Stimulated activated naive CD8-positive, alpha-beta T cell treated with anti-CD3 and anti-CD28 coated beads, Interleukin-15, Interleukin-2, amounts not matched to agents 100 ng/mL and 50 ng/mL, for 24 hours (primary cell): ENCODE measurements at regions not wholly inside any gene's neighbourhood (a gene's known extent, or its start where the extent isn't known, plus 50 kb on each side); places are given as distances from the start of the nearest gene placed in this dataset.

Source experiments
- H3K27ac Mint-ChIP-seq: one replicate; pipeline ENCODE4 v1.8.0; 2021; ENCODE audit warnings: mild to moderate bottlenecking, mixed read lengths
- H3K27me3 Mint-ChIP-seq: one replicate; pipeline ENCODE4 v1.8.0; 2021; ENCODE audit warnings: mixed read lengths
- H3K36me3 Mint-ChIP-seq: one replicate; pipeline ENCODE4 v1.8.0; 2021; ENCODE audit warnings: low read depth, mixed read lengths
- H3K4me1 Mint-ChIP-seq: one replicate; pipeline ENCODE4 v1.8.0; 2021; ENCODE audit warnings: low read depth, mixed read lengths
- H3K4me3 Mint-ChIP-seq: one replicate; pipeline ENCODE4 v1.8.0; 2021; ENCODE audit warnings: mild to moderate bottlenecking, mixed read lengths
- H3K9me3 Mint-ChIP-seq: one replicate; pipeline ENCODE4 v1.8.0; 2021; ENCODE audit warnings: mixed read lengths

DNA sequence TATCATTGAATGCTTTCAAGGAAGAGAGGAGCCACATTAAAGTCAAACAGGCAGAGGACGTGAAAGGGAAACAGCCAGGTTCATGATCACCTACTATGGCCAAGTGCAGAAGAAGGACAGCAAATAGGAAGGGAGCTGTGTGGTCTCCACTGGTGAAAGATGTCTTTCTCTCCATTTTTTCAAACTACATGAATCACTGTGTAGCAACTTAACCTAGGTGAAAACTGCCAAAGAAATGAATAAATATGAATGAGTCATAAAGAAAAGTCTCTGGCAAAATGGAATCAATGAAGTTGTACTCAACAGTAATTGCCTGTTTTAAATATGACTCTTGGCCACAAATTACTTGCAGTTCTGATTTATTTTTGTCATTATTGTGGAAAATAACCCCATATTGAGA, 452.6 kb upstream of the PKDCC start:
- H3K4me3 Mint-ChIP-seq = no peak overlapping the region
- H3K36me3 Mint-ChIP-seq = no peaks in the 10 kb centered on the region
- no peaks in the 10 kb centered on the region for H3K27me3 Mint-ChIP-seq
- H3K27ac Mint-ChIP-seq = no peak overlapping the region
- H3K9me3 Mint-ChIP-seq = no peaks in the 10 kb centered on the region
- no peaks in the 10 kb centered on the region for H3K4me1 Mint-ChIP-seq

DNA sequence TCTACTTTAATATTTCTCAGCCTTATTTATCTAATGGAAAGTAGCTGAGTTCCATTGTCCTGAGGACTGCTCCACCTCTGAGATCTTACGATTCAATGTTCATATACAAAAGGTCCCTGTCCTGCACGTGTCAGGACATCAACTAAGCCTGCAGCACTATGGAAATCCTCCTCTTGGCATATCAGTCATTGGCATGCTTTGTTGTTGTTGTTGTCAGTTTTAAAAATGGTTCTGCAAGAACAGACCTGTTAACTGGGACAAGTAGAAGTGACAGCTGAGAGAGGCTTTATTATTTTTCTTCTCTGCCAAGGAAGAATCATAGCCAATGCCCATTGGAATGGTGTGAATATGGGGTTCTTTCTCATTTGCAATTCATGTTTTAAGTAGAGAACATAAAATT, 450.1 kb upstream of the PKDCC start:
- Mint-ChIP-seq H3K27me3 (no peaks in the 10 kb centered on the region), H3K4me3 (no peak overlapping the region), H3K4me1 (no peaks in the 10 kb centered on the region), H3K9me3 (no peaks in the 10 kb centered on the region), H3K36me3 (no peaks in the 10 kb centered on the region), H3K27ac (no peak overlapping the region)

- Mint-ChIP-seq H3K27ac (no peak overlapping the region), H3K36me3 (no peaks in the 10 kb centered on the region), H3K9me3 (no peaks in the 10 kb centered on the region)
These were observed 449.5 kb upstream of the PKDCC start for GRCh38 chr2:41598161-41598894.

GRCh38 chr2:41600460-41600859, 447.4 kb upstream of the PKDCC start:
- Mint-ChIP-seq H3K4me3 (no peak overlapping the region), H3K36me3 (no peaks in the 10 kb centered on the region), H3K9me3 (no peaks in the 10 kb centered on the region), H3K27me3 (no peaks in the 10 kb centered on the region), H3K27ac (no peak overlapping the region), H3K4me1 (no peaks in the 10 kb centered on the region)

More at GRCh38 chr2:41598161-41598894, 449.5 kb upstream of the PKDCC start:
- Mint-ChIP-seq H3K4me3 (no peak overlapping the region), H3K27me3 (no peaks in the 10 kb centered on the region), H3K4me1 (no peaks in the 10 kb centered on the region)

DNA sequence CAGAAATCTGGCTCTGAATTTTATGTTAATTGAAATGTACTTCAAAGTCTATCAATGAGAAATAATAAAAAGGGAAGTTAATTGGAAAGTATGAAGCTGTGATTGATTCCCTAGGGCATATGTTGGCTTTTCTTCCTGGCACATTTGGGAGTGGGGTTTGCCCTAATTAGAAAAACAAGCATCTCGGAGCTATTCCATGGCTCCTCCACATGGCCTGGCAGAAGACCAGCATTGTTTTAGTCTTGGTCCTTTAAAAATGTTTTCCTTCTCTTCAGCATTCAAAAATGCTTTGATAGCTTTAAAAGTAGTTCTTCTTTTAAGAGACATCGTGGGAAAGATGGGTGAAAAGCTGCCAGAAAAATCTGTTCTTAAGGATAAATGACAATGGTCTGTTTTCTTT, 445.5 kb upstream of the PKDCC start:
- Mint-ChIP-seq H3K36me3 (no peaks in the 10 kb centered on the region), H3K27ac (no peak overlapping the region), H3K27me3 (no peaks in the 10 kb centered on the region), H3K4me3 (no peak overlapping the region), H3K9me3 (no peaks in the 10 kb centered on the region), H3K4me1 (no peaks in the 10 kb centered on the region)

- no peaks in the 10 kb centered on the region for H3K9me3 Mint-ChIP-seq
- H3K27ac Mint-ChIP-seq = no peak overlapping the region
- H3K36me3 Mint-ChIP-seq = no peaks in the 10 kb centered on the region
- no peaks in the 10 kb centered on the region for H3K27me3 Mint-ChIP-seq
- no peak overlapping the region for H3K4me3 Mint-ChIP-seq
- no peaks in the 10 kb centered on the region for H3K4me1 Mint-ChIP-seq
These were observed 442.5 kb upstream of the PKDCC start for GRCh38 chr2:41605311-41605710.

DNA sequence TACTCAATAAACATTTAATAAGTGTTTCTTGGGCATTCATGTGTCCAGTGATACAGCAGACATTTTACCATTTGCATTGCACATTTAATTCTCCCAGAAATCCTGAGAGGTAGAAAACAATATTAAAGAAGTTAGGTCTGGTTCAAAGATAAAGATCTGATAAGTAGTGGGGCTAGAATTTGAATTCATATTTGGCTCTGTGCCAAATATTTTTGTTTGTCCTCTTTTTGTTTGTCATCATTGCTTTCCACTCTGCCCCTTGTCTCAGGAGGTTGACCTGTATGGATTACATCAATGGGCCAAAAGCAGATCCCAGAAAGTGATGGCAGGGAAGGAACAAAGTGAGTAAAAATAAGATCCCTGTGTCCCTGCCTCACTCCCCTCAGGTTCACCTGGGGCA, 441.9 kb upstream of the PKDCC start:
- Mint-ChIP-seq H3K36me3 (no peaks in the 10 kb centered on the region), H3K27me3 (no peaks in the 10 kb centered on the region), H3K4me3 (no peak overlapping the region), H3K9me3 (no peaks in the 10 kb centered on the region), H3K4me1 (no peaks in the 10 kb centered on the region), H3K27ac (no peak overlapping the region)

GRCh38 chr2:41610501-41611190, 437.2 kb upstream of the PKDCC start:
- H3K36me3 Mint-ChIP-seq = no peaks in the 10 kb centered on the region
- H3K27me3 Mint-ChIP-seq = no peaks in the 10 kb centered on the region
- H3K4me1 Mint-ChIP-seq = no peaks in the 10 kb centered on the region
- H3K4me3 Mint-ChIP-seq = no peak overlapping the region
- no peaks in the 10 kb centered on the region for H3K9me3 Mint-ChIP-seq
- no peak overlapping the region for H3K27ac Mint-ChIP-seq

DNA sequence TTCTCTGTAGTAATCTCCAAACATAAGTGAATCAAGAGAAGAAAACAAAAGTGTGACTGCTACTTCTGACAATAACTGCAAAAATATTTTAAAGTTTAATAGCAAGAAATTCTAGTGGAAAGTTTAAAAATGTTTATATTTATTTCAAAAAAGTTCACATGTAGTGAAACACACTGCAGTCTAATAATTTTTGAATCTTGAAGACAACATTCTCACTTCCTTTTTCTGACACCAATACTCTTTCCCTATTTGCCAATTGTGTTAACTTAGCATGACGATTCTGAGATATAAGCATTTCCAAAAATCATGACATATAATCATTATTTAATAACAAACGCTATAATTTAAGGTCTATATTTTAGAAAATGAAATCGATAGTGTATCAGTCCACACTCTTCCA, 429.1 kb upstream of the PKDCC start:
- no peak overlapping the region for H3K4me3 Mint-ChIP-seq
- H3K4me1 Mint-ChIP-seq = no peaks in the 10 kb centered on the region
- H3K27me3 Mint-ChIP-seq = no peaks in the 10 kb centered on the region
- no peaks in the 10 kb centered on the region for H3K9me3 Mint-ChIP-seq
- H3K36me3 Mint-ChIP-seq = no peaks in the 10 kb centered on the region
- H3K27ac Mint-ChIP-seq = no peak overlapping the region

DNA sequence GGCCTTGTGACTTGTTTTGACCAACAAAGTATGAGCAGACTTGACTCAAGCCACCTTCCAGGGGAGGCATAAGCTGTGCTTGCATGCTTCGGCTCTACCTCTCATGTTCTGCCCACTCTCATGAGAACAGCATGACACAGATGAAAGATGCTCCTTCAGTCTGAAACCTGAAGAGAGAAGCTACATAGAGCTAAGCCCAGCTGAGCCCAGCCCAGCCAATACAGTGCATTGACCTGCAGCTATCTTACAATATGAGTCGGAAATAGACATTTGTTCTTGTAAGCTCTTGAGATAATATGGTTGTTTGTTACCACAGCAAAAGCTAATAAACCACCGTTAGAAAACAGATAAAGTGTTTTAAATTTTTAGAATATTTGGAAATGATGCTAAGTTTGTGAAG, 426.7 kb upstream of the PKDCC start:
- no peaks in the 10 kb centered on the region for H3K4me1 Mint-ChIP-seq
- H3K36me3 Mint-ChIP-seq = no peaks in the 10 kb centered on the region
- H3K27me3 Mint-ChIP-seq = no peaks in the 10 kb centered on the region
- no peak overlapping the region for H3K4me3 Mint-ChIP-seq
- no peaks in the 10 kb centered on the region for H3K9me3 Mint-ChIP-seq
- H3K27ac Mint-ChIP-seq = no peak overlapping the region

DNA sequence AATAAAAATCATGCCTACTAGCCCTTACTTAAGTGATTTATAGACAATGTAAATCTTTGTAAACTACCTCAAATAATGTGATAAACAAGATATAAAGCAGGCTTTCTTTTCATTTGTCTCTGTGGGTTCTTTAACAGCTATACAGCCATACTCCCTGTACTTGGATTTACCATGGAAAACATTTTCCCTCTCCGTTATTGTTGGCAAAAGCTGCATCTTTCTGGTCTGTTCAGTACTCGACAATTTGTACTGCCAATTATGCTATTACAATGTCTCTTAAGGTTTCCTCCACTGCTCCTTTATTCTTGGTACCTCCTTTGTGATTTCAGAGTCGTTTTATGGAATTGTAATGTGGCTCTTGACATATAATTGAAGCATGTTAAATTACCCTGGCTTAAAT, 426.3 kb upstream of the PKDCC start:
- Mint-ChIP-seq H3K4me3 (no peak overlapping the region), H3K9me3 (no peaks in the 10 kb centered on the region)

GRCh38 chr2:41622301-41622700, 425.5 kb upstream of the PKDCC start:
- Mint-ChIP-seq H3K27me3 (no peaks in the 10 kb centered on the region), H3K4me1 (no peaks in the 10 kb centered on the region), H3K36me3 (no peaks in the 10 kb centered on the region), H3K9me3 (no peaks in the 10 kb centered on the region), H3K27ac (no peak overlapping the region), H3K4me3 (no peak overlapping the region)

More for the DNA sequence above, 426.3 kb upstream of the PKDCC start:
- Mint-ChIP-seq H3K4me1 (no peaks in the 10 kb centered on the region), H3K27me3 (no peaks in the 10 kb centered on the region), H3K36me3 (no peaks in the 10 kb centered on the region), H3K27ac (no peak overlapping the region)

DNA sequence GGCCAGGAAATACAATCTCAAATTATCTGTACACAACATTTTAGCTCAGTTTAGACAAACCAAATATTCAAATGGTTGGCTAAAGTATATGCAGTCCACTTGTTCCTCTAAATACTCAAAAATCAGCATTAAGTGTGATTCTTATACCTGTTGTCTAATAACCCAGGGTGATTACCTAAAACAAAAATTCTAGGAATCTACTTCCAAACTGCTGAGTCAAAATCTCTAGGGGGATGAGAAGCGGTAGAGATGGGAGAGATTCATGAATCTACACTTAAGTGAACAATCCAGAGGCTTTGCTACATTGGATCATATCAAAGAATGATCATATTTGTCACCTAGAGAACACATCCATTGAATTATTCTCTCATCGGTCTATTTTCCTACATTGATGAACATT, 420.9 kb upstream of the PKDCC start:
- H3K4me3 Mint-ChIP-seq = no peak overlapping the region
- H3K9me3 Mint-ChIP-seq = no peaks in the 10 kb centered on the region
- no peak overlapping the region for H3K27ac Mint-ChIP-seq
- no peaks in the 10 kb centered on the region for H3K36me3 Mint-ChIP-seq
- H3K27me3 Mint-ChIP-seq = no peaks in the 10 kb centered on the region
- H3K4me1 Mint-ChIP-seq = no peaks in the 10 kb centered on the region

DNA sequence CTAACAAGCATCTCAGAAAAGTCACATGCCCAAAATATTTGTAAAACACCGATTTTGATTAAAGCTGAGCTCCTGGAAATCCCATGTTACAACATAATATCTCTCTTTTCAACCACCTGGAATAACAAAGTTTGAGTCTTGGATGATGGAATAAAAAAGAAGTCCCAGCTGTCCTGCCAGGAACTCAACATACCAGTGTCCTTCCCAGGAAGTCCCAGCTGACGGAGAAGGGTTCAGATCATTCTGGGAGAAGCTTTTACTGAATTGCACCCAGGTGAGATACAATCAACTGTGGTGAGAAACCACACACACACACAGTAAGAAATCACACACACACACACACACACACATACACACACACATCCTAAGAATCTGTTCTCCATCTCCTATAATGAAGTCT, 413.1 kb upstream of the PKDCC start:
- H3K36me3 Mint-ChIP-seq = no peaks in the 10 kb centered on the region
- H3K27ac Mint-ChIP-seq = no peak overlapping the region
- no peaks in the 10 kb centered on the region for H3K4me1 Mint-ChIP-seq
- H3K9me3 Mint-ChIP-seq = peaks cover 4% of the 10 kb centered on the region
- peaks cover 8% of the 10 kb centered on the region for H3K27me3 Mint-ChIP-seq
- no peak overlapping the region for H3K4me3 Mint-ChIP-seq

GRCh38 chr2:41644936-41645335, 402.9 kb upstream of the PKDCC start:
- no peak overlapping the region for H3K27ac Mint-ChIP-seq
- H3K4me3 Mint-ChIP-seq = no peak overlapping the region
- no peaks in the 10 kb centered on the region for H3K27me3 Mint-ChIP-seq
- no peaks in the 10 kb centered on the region for H3K9me3 Mint-ChIP-seq
- no peaks in the 10 kb centered on the region for H3K4me1 Mint-ChIP-seq
- no peaks in the 10 kb centered on the region for H3K36me3 Mint-ChIP-seq
